ENCODE measurements at regions not wholly inside any gene's neighbourhood (a gene's known extent, or its start where the extent isn't known, plus 50 kb on each side); places are given as distances from the start of the nearest gene placed in this dataset.

DNA sequence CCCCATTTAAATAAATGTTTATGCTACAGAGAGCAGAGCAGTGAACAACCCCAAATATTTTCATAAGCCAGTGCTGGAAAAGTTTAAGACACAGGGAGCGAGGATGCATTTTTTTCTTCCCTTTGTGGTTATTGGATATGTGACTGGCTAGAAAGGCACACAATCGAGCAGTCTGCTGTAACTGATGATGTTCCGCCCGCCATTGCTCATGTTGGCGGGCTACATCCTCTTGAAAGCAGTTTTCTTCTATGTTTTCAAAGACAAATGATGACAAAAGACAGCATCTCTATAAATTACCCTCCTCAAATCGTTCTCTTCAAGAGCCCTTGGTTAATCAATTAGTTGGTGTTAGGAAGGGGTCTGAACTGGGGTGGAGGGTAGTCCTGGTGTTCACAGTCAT lies 269.8 kb downstream of the SKAP2 start:
- TF ChIP-seq CTCF (IDR thresholded peaks at IDR 0.05) (no peak), POLR2A (IDR thresholded peaks at IDR 0.05) (no peak)
